Activated naive CD8-positive, alpha-beta T cell treated with anti-CD3 and anti-CD28 coated beads for 36 hours (primary cell): ENCODE measurements at regions not wholly inside any gene's neighbourhood (a gene's known extent, or its start where the extent isn't known, plus 50 kb on each side); places are given as distances from the start of the nearest gene placed in this dataset.

ENCODE experiments used
- DNase-seq: peaks from one replicate; pipeline ENCODE4 v3.0.0; 2021
- H3K27ac Mint-ChIP-seq: one replicate; pipeline ENCODE4 v1.8.0; 2022; ENCODE audit warnings: mild to moderate bottlenecking, moderate library complexity, mixed read lengths
- H3K27me3 Mint-ChIP-seq: one replicate; pipeline ENCODE4 v1.8.0; 2022; ENCODE audit warnings: mild to moderate bottlenecking, mixed read lengths
- H3K36me3 Mint-ChIP-seq: one replicate; pipeline ENCODE4 v1.8.0; 2021; ENCODE audit warnings: mild to moderate bottlenecking, mixed read lengths
- H3K4me1 Mint-ChIP-seq: one replicate; pipeline ENCODE4 v1.8.0; 2021; ENCODE audit warnings: mixed read lengths
- H3K4me3 Mint-ChIP-seq: one replicate; pipeline ENCODE4 v1.8.0; 2022; ENCODE audit warnings: mild to moderate bottlenecking, moderate library complexity, mixed read lengths
- H3K9me3 Mint-ChIP-seq: one replicate; pipeline ENCODE4 v1.8.0; 2022; ENCODE audit warnings: mixed read lengths

DNA sequence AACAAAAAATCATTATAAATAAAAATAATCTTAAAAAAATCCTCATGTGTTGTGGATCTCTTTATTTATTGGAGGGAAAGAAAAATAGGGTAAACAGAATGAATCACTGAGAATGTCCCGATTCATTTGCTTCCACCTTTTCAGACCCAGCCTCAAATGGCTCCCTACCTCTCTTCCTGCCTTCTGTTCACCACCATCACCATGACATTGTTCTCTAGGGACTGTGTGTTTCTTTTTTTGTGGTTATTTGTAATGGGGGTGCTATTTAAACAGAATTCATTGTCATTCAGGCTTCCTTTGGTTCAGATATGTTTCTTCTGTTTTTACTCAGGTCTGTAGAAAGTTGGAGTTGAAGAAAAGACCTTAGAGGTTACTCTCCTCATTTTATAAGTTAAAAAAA is 198.2 kb downstream of the KIF4B start:
- Mint-ChIP-seq H3K27me3 (peaks cover 3% of the 10 kb centered on the region), H3K4me1 (no peaks in the 10 kb centered on the region)
- DNase-seq, result no peak

DNA sequence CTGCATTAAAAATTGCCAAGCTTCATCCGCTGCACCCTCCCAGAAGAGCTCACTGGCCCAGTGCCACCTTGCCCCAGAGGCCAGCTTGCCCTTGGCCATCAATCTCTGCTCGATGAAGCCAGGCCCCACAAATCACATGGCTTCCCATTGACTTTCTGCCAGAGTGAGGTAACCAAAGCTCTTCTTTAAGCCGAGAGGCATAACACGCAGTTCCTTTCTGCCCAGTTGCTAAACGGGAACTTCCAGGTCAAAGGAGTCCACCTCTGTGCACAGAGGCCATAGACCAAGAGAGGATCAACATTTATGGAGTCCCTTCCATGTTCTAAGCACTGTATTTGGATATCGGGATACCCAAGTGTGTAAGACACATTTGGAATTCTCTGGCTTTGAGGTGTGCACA is 208.8 kb downstream of the KIF4B start:
- Mint-ChIP-seq H3K36me3 (no peaks in the 10 kb centered on the region), H3K27me3 (no peaks in the 10 kb centered on the region), H3K27ac (no peak overlapping the region), H3K4me3 (no peak overlapping the region), H3K4me1 (no peaks in the 10 kb centered on the region), H3K9me3 (no peaks in the 10 kb centered on the region)
- no peak for DNase-seq

More for the DNA sequence above, 198.2 kb downstream of the KIF4B start:
- Mint-ChIP-seq H3K4me3 (no peak overlapping the region), H3K36me3 (no peaks in the 10 kb centered on the region), H3K9me3 (peaks cover 2% of the 10 kb centered on the region), H3K27ac (no peak overlapping the region)

DNA sequence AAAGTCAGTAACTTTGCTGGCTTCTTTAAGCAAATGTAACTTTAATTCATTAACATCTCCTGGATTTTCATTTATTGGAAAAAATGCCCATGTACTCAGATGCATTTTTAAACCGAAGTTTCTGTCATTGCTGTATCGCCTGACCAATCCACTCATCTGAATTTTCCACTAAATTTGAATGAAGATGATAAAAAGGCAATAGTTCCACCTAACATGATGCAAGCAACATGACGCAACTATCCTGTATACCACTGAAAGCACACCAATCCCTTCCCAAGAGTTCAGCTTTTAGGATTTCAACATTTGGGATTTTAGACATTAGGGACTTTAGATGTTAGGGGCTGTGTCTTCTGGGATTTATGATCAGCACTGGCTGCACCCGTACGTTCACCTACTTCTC is 215.6 kb downstream of the KIF4B start:
- DNase-seq, result no peak
- no peaks in the 10 kb centered on the region for H3K36me3 Mint-ChIP-seq
- no peak overlapping the region for H3K27ac Mint-ChIP-seq
- no peaks in the 10 kb centered on the region for H3K4me1 Mint-ChIP-seq
- H3K27me3 Mint-ChIP-seq, result peaks cover under 1% of the 10 kb centered on the region
- H3K9me3 Mint-ChIP-seq, result no peaks in the 10 kb centered on the region
- no peak overlapping the region for H3K4me3 Mint-ChIP-seq

DNA sequence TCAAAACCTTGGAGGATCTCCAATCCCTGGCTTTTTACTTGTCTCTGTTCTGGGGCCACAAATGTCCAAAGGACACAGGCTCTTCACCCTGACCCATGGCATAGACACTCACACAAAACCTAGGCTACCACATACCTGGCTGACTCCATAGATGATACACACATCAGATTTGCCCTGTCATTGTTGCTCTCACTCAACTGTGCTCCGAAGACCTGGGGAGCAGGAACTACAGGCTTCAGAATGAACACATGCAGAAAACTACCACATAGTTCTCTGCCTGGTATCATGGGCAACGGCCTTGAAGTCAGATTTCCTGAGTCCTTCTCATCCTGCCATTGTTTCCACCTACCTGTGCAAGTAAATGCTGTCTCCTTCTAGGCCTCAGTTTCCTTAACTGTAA is 226.2 kb downstream of the KIF4B start:
- H3K4me1 Mint-ChIP-seq, result no peaks in the 10 kb centered on the region
- H3K9me3 Mint-ChIP-seq, result peaks cover 17% of the 10 kb centered on the region
- no peaks in the 10 kb centered on the region for H3K27me3 Mint-ChIP-seq

DNA sequence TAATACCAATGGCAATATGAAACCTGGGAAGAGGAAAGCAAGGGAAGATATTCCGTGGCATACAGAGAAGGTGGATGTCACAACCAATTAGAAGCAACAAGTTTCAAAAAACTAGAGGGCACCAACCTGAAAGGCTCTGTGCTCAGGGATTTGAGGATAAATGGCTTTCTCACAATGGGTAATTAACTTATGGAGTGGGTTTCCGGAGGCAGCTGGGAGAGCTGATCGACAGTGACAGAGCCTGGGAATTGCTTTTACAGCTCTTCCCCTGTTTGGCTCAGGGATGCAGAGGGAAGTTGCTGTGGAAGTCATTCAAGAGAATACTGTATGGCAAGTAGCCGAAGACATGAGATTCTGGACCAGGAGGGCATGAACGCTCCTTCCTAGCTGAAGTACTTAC is 237.0 kb downstream of the KIF4B start:
- no peak overlapping the region for H3K4me3 Mint-ChIP-seq
- H3K27me3 Mint-ChIP-seq, result peaks cover 8% of the 10 kb centered on the region
- H3K36me3 Mint-ChIP-seq, result no peaks in the 10 kb centered on the region
- no peak for DNase-seq
- peaks cover 2% of the 10 kb centered on the region for H3K9me3 Mint-ChIP-seq
- H3K4me1 Mint-ChIP-seq, result no peaks in the 10 kb centered on the region
- H3K27ac Mint-ChIP-seq, result no peak overlapping the region

More for the DNA sequence above, 226.2 kb downstream of the KIF4B start:
- DNase-seq, result no peak
- Mint-ChIP-seq H3K4me3 (no peak overlapping the region), H3K27ac (no peak overlapping the region), H3K36me3 (no peaks in the 10 kb centered on the region)

DNA sequence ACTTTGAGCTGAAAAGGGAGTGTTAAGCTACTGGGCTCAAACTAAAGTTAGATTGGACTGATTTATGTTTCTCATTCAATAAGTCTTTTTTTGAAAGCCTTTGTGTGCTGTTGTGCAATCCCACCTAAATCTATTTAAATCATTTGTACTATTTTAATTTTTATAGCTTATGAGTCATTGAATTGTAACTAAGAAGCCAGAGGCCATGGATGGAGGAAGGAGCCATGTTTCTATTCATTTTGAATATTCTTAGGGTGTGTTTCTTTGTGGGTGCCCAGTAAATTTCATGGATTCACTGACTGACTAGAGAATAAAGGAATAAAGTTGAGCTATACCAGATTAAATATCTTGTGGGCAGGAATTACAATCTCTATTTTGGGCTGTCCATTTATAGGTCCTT is 238.5 kb downstream of the KIF4B start:
- Mint-ChIP-seq H3K27ac (no peak overlapping the region), H3K4me1 (no peaks in the 10 kb centered on the region), H3K9me3 (no peaks in the 10 kb centered on the region), H3K27me3 (peaks cover 3% of the 10 kb centered on the region), H3K4me3 (no peak overlapping the region), H3K36me3 (no peaks in the 10 kb centered on the region)
- no peak for DNase-seq

DNA sequence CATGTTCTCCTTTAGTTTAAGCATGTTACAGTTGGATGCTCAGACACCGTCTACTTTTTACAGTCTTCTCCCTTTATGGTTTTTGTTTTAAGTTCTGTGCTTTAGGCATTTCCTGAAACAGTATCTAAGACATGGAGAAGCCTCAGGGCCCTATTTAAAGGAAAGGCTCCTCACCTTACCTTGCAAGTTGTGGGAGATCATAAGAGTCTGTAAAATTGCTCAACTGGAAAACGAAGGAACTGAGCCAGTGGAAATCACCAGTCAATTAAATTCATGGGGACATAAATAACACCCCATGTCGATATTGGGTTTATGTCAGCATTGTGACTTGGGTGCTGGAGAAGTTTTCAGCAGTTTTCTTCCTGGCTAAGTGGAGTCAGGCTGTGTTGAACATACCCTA is 239.2 kb downstream of the KIF4B start:
- no peak for DNase-seq
- H3K27ac Mint-ChIP-seq, result no peak overlapping the region
- no peaks in the 10 kb centered on the region for H3K27me3 Mint-ChIP-seq
- H3K4me1 Mint-ChIP-seq, result no peaks in the 10 kb centered on the region
- no peak overlapping the region for H3K4me3 Mint-ChIP-seq
- H3K36me3 Mint-ChIP-seq, result no peaks in the 10 kb centered on the region
- H3K9me3 Mint-ChIP-seq, result no peaks in the 10 kb centered on the region

DNA sequence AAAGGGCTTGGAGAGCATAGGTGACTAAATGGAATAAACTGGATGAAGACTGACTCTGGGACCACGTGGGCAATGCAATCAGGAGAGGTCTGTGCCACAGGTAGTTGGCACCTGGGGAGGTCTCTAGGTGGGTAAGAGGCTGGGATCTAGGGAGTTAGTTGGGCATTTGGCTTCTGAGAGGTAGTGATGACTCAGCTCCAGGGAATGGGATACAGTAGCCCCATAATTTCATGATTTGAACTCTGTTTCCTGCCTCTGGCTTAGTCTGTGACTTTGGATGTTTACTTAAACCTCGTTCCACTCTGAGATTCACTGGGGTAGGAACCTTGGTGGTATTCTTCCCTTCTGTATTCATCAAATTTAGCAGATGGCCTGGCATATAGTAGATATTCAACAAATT is 240.8 kb downstream of the KIF4B start:
- no peak for DNase-seq
- Mint-ChIP-seq H3K36me3 (no peaks in the 10 kb centered on the region), H3K4me3 (no peak overlapping the region), H3K27me3 (peaks cover 3% of the 10 kb centered on the region), H3K4me1 (no peaks in the 10 kb centered on the region), H3K9me3 (no peaks in the 10 kb centered on the region), H3K27ac (no peak overlapping the region)

DNA sequence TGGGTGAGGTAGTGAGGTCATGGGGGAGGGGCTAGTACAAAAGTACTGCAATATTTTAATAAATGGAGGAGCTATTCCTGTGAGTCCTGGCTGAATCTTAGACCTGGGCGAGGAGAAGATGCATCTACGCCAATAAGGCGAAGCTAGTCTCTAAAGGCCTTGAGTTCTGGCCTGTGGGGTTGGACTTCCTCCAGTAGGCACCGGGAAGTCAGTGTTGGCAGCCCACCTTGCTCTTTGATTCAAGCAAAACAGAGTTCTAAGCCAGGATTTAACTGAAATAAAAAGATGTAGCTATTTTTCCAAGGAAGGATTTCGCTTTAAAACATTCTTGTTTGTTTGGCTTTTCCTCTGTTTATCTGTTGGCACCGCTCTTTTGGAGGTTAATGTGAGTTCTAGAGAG is 244.6 kb downstream of the KIF4B start:
- peaks cover 3% of the 10 kb centered on the region for H3K27me3 Mint-ChIP-seq
- H3K4me3 Mint-ChIP-seq, result no peak overlapping the region
- DNase-seq, result no peak
- no peaks in the 10 kb centered on the region for H3K36me3 Mint-ChIP-seq
- no peaks in the 10 kb centered on the region for H3K9me3 Mint-ChIP-seq
- no peak overlapping the region for H3K27ac Mint-ChIP-seq
- H3K4me1 Mint-ChIP-seq, result no peaks in the 10 kb centered on the region

DNA sequence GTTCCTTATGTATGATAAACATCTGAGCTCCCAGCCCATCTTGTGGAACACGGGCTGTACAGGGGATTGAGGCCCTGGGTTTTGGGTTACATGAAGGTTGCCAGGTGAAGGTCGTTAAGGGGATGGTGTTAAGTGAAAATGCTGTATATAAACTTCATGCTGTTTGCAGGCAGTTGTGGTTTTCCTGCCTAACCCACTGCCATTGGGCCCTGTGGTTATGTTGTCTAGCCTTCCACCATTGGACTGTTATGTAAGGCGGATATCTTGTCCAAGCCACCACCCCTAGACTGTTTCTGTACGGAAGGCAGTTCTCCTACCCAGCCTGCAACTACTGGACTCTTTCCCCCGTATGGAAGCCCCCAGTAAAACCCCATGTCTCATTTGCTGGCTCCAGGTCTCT is 246.1 kb downstream of the KIF4B start:
- no peaks in the 10 kb centered on the region for H3K36me3 Mint-ChIP-seq
- H3K4me3 Mint-ChIP-seq, result no peak overlapping the region
- DNase-seq, result no peak
- H3K4me1 Mint-ChIP-seq, result no peaks in the 10 kb centered on the region
- no peaks in the 10 kb centered on the region for H3K9me3 Mint-ChIP-seq
- peaks cover 3% of the 10 kb centered on the region for H3K27me3 Mint-ChIP-seq
- H3K27ac Mint-ChIP-seq, result no peak overlapping the region

DNA sequence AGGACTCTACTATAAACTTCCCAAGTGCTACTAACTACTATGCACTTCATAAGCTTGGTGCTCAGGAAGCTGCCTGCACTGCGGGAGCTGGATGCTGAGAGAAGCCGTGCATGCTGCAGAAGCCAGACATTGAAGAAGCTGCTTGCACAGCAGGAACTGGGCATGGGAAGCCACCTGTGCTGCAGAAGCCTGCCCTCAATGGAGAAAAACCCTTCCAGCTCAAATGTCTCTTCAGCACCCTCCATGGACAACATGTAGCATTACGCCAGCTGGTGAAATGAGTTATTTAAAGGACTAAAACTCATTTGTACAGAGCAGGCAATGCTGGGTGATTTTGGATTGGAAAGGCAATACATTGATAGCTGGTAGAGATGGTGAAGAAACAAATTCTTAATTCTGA is 247.2 kb downstream of the KIF4B start:
- no peaks in the 10 kb centered on the region for H3K36me3 Mint-ChIP-seq
- no peak overlapping the region for H3K4me3 Mint-ChIP-seq
- H3K27ac Mint-ChIP-seq, result no peak overlapping the region
- H3K4me1 Mint-ChIP-seq, result no peaks in the 10 kb centered on the region
- no peaks in the 10 kb centered on the region for H3K9me3 Mint-ChIP-seq
- no peak for DNase-seq
- H3K27me3 Mint-ChIP-seq, result peaks cover 3% of the 10 kb centered on the region

DNA sequence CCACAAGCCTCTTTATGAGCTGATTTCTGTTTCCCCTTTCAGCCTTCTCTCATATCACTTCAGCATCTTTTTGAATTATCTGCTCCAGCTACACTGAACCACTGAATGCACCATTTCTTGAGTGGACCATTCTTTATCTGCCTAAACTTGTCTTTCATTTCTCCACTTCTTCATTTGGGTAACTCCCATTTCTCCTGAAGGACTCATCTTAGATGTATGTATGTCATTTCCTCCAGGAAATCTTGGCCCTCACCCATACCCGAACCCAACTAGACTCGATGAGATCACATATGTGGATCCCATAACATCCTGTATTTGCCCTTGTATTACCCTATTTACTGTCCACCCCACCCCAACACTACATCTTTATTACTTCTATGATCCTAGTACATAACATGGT is 249.8 kb downstream of the KIF4B start:
- Mint-ChIP-seq H3K4me3 (no peak overlapping the region), H3K27me3 (peaks cover 3% of the 10 kb centered on the region), H3K36me3 (no peaks in the 10 kb centered on the region), H3K27ac (no peak overlapping the region), H3K9me3 (no peaks in the 10 kb centered on the region), H3K4me1 (no peaks in the 10 kb centered on the region)
- DNase-seq, result no peak

DNA sequence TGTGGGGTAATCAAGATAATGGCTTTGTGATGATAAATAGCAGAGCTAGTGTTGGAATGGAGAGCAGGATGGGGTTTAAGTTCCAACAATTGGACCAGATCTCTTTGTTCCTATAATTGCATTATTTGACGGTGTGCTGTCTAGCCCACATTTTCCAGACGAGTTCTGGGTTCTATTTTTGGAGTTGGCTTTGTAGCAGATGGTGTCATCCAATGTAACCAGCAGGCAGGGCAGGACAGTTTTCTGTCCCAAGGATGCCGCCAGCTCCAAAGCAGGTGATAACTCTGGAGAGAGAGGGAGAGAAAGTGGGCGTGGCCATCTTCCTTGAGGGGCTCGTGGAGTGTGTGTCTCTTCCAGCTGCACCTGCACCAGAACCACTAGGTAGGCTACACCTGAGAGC is 251.3 kb downstream of the KIF4B start:
- no peak overlapping the region for H3K27ac Mint-ChIP-seq
- no peak overlapping the region for H3K4me3 Mint-ChIP-seq
- no peak for DNase-seq
- no peaks in the 10 kb centered on the region for H3K27me3 Mint-ChIP-seq
- H3K4me1 Mint-ChIP-seq, result no peaks in the 10 kb centered on the region
- no peaks in the 10 kb centered on the region for H3K9me3 Mint-ChIP-seq
- H3K36me3 Mint-ChIP-seq, result no peaks in the 10 kb centered on the region

DNA sequence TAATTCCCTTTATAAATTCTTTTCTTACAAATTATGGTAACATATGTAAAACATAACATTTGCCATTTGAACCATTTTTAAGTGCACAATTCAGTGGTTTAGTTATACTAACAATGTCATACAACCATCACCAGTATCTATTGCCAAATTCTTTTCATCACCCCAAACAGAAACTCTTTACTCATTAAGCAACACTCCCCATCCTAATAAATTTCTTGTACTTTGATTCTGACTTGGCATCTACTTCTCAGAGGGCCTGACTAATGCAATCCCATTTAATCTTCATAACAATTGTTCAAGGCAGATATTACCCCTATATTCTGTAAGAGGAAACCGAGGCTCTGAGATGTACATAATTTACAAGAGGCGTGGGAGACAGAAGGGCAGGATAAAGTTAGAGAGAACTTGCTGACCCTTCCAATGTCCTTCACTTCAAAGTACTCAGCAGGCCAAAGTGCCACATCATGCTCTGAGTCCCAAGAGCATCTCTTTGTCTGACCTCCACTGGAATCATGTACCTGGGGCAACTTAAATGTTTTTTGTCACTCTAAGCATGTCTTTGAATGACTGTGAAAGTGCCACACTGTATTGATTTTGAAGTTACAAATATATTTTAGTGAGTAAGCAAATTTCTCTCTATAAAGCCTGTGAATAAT is 255.3 kb downstream of the KIF4B start:
- H3K4me3 Mint-ChIP-seq, result no peak overlapping the region
- H3K36me3 Mint-ChIP-seq, result no peaks in the 10 kb centered on the region
- no peaks in the 10 kb centered on the region for H3K4me1 Mint-ChIP-seq
- H3K9me3 Mint-ChIP-seq, result no peaks in the 10 kb centered on the region
- DNase-seq, result no peak
- H3K27me3 Mint-ChIP-seq, result peaks cover 4% of the 10 kb centered on the region
- H3K27ac Mint-ChIP-seq, result no peak overlapping the region

DNA sequence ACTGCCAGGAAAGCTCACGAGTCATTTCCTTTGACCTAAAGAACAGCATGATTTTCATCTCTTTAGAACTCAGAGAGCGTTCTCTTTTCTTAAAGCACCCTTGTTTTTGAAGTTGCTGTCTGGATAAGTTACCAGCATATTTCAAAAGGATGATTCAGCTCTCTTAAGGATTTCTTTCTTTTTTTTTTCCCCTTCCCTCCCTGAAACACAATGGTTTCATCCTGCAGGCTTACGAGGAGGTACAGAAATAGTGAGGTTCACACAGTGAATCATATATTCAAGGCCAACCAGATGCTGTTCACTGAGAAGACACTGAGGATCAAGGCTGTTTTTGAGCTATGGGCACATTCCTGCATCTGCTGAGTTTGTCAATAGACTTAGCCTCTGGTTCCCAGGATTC is 257.2 kb downstream of the KIF4B start:
- no peaks in the 10 kb centered on the region for H3K9me3 Mint-ChIP-seq
- no peak overlapping the region for H3K27ac Mint-ChIP-seq
- no peak for DNase-seq
- H3K4me3 Mint-ChIP-seq, result no peak overlapping the region
- no peaks in the 10 kb centered on the region for H3K4me1 Mint-ChIP-seq
- H3K36me3 Mint-ChIP-seq, result no peaks in the 10 kb centered on the region
- peaks cover 4% of the 10 kb centered on the region for H3K27me3 Mint-ChIP-seq

DNA sequence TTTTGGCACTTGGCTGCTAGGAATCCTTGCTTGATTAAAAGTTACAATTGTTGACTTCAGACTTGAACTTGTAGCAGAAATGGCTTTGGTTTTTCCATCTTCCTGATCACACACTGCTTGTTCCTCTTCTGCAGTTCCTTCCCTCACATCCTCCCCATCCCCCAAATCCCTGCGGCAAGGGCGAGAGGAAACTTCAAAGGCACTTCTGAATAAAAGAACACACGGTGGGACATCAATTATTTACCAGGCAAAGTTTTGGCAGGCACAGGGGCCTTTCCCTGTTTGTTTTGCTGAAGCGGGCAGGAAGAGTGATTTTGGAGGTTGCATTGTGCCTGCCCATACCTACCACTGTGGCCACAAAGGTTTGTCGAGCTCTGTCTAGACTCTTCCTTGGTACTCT is 260.9 kb downstream of the KIF4B start:
- H3K27ac Mint-ChIP-seq, result no peak overlapping the region
- no peaks in the 10 kb centered on the region for H3K9me3 Mint-ChIP-seq
- no peaks in the 10 kb centered on the region for H3K36me3 Mint-ChIP-seq
- H3K27me3 Mint-ChIP-seq, result peaks cover 6% of the 10 kb centered on the region
- DNase-seq, result no peak
- no peaks in the 10 kb centered on the region for H3K4me1 Mint-ChIP-seq
- no peak overlapping the region for H3K4me3 Mint-ChIP-seq

DNA sequence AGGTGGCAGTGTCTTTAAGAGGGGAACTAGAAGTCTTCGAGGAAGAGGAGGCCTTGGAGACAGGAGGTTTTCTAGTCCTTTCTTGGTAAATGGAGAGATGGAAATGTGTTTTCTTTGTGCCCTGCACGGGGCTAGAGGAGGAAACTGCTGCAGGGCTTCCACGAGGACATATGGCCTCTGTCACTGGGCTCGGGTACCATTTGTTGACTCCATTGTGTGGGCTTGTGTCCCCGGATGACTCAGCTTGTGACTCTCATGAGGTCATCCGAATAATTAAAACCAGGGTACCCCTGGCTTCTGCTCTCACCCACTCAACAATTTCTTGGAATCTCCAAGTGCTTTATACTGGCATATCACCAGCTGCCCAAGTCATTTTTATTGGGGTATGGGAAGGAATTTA is 261.7 kb downstream of the KIF4B start:
- no peak for DNase-seq
- Mint-ChIP-seq H3K4me1 (no peaks in the 10 kb centered on the region), H3K27me3 (peaks cover 7% of the 10 kb centered on the region), H3K36me3 (no peaks in the 10 kb centered on the region), H3K27ac (no peak overlapping the region), H3K4me3 (no peak overlapping the region), H3K9me3 (no peaks in the 10 kb centered on the region)
